ENCODE measurements at regions not wholly inside any gene's neighbourhood (a gene's known extent, or its start where the extent isn't known, plus 50 kb on each side); places are given as distances from the start of the nearest gene placed in this dataset.

GRCh38 chr3:189419038-189419437 lies 212.2 kb upstream of the TP63 start:
- no peak for TF ChIP-seq CTCF (IDR thresholded peaks at IDR 0.05)
- no peak for TF ChIP-seq POLR2A (IDR thresholded peaks at IDR 0.05)
